CD4-positive, alpha-beta T cell treated with Interleukin-4 for 4 hours (primary cell): ENCODE measurements at regions not wholly inside any gene's neighbourhood (a gene's known extent, or its start where the extent isn't known, plus 50 kb on each side); places are given as distances from the start of the nearest gene placed in this dataset.
"Not testable (repeated sequence)": the region's sequence is repeated elsewhere in the genome, so short reads cannot be mapped to it uniquely, and the experiment has no call there.

Source experiments
- DNase-seq: peaks from one replicate; pipeline ENCODE4 v3.0.0-alpha.2; 2020

- DNase-seq: no peak
Measured at GRCh38 chr15:59894835-59895234, 109.3 kb upstream of the FOXB1 start.

GRCh38 chr15:59892985-59893384, 111.1 kb upstream of the FOXB1 start:
- no peak for DNase-seq

- DNase-seq: not testable (repeated sequence)
Measured at GRCh38 chr15:59887870-59888269, 116.2 kb upstream of the FOXB1 start.

GRCh38 chr15:59887211-59887610, 116.9 kb upstream of the FOXB1 start:
- no peak for DNase-seq

GRCh38 chr15:59886441-59886840, 117.7 kb upstream of the FOXB1 start:
- no peak for DNase-seq

- DNase-seq: no peak
Measured at GRCh38 chr15:59885832-59886231, 118.3 kb upstream of the FOXB1 start.

- DNase-seq: no peak
Measured at GRCh38 chr15:59879506-59880265, 124.4 kb upstream of the FOXB1 start.

GRCh38 chr15:59876140-59876539, 128.0 kb upstream of the FOXB1 start:
- no peak for DNase-seq

GRCh38 chr15:59873644-59874272, 130.4 kb upstream of the FOXB1 start:
- no peak for DNase-seq

- DNase-seq: no peak
Measured at GRCh38 chr15:59867086-59867855, 136.8 kb upstream of the FOXB1 start.

- no peak for DNase-seq
Measured at GRCh38 chr15:59866642-59867041, 137.5 kb upstream of the FOXB1 start.

- DNase-seq: no peak
Measured at GRCh38 chr15:59862191-59863155, 141.6 kb upstream of the FOXB1 start.

GRCh38 chr15:59847968-59848367, 156.1 kb upstream of the FOXB1 start:
- no peak for DNase-seq

GRCh38 chr15:59845942-59846499, 156.9 kb upstream of the BNIP2 start:
- no peak for DNase-seq

GRCh38 chr15:59843609-59844008, 154.5 kb upstream of the BNIP2 start:
- DNase-seq: no peak

- no peak for DNase-seq
Measured at GRCh38 chr15:59841036-59841435, 151.9 kb upstream of the BNIP2 start.

GRCh38 chr15:59839906-59840305, 150.8 kb upstream of the BNIP2 start:
- DNase-seq: no peak

GRCh38 chr15:59838900-59839299, 149.8 kb upstream of the BNIP2 start:
- DNase-seq: no peak

- DNase-seq: no peak
Measured at GRCh38 chr15:59835776-59836175, 146.7 kb upstream of the BNIP2 start.

GRCh38 chr15:59834528-59834927, 145.4 kb upstream of the BNIP2 start:
- no peak for DNase-seq

GRCh38 chr15:59833366-59833765, 144.2 kb upstream of the BNIP2 start:
- DNase-seq: no peak

GRCh38 chr15:59830873-59831272, 141.8 kb upstream of the BNIP2 start:
- no peak for DNase-seq
